Astrocyte of the spinal cord (primary cell): ENCODE measurements at regions not wholly inside any gene's neighbourhood (a gene's known extent, or its start where the extent isn't known, plus 50 kb on each side); places are given as distances from the start of the nearest gene placed in this dataset.

Experiments used
- DNase-seq: peaks from one replicate; pipeline ENCODE4 v3.0.0; 2011; ENCODE audit warnings: low read depth, low spot score
- H3K4me3 ChIP-seq: 2 replicates; pipeline ENCODE4 v1.5.1; 2011; ENCODE audit warnings: low read depth, mild to moderate bottlenecking, low read length, moderate library complexity
- in situ Hi-C: cut with HindIII; loops from 2 replicates; pipeline ENCODE4 v1.10.0; 2017; ENCODE audit warnings: low sequenced_read_pairs
- TF ChIP-seq, protein P1 (sequence below): IDR thresholded peaks from 2 replicates; pipeline ENCODE4 v1.5.1; 2012; ENCODE audit warnings: low read depth, mild to moderate bottlenecking, low read length, inconsistent platforms

- in situ Hi-C loops, result no loop called here
Measured at GRCh38 chr13:26998292-26998691, 173.3 kb downstream of the USP12 start.

DNA sequence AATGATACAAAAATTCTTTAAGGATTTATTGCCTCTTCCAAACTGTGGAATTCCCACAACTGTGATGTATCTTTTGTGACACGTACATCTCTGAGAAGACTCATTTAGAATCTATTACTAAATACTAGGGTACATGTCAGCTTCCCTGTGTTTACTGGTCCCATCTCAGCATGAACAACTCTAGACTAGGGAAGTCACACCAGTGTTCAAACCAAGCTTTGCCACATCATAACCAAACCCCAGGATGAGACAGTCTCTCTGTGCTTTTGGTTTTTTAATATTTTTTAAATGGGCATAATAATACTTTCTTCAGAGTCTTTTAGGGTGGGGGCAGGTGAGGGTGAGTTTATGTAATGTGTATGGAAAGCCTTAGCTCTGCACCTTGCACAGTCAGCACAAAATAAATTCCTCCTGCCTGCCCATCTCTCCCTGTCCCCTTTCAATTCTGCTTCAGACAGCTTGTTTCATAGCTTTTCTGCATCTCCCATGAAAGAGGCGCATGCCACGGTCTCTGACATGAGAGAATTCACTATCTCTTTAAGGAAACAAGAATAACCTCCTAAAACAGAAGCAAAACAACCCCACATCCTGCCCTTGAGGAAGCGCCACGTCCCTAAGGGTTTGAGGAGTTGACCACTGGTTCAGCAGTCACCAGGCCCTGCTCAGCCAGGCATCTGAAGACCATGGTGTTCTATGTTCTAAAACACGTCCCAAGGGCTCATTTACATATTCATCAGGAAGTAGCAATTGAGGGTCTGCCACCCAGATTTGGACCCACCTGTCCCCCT is 174.5 kb downstream of the USP12 start:
- in situ Hi-C loops, result no loop called here
- TF ChIP-seq, protein P1, sequence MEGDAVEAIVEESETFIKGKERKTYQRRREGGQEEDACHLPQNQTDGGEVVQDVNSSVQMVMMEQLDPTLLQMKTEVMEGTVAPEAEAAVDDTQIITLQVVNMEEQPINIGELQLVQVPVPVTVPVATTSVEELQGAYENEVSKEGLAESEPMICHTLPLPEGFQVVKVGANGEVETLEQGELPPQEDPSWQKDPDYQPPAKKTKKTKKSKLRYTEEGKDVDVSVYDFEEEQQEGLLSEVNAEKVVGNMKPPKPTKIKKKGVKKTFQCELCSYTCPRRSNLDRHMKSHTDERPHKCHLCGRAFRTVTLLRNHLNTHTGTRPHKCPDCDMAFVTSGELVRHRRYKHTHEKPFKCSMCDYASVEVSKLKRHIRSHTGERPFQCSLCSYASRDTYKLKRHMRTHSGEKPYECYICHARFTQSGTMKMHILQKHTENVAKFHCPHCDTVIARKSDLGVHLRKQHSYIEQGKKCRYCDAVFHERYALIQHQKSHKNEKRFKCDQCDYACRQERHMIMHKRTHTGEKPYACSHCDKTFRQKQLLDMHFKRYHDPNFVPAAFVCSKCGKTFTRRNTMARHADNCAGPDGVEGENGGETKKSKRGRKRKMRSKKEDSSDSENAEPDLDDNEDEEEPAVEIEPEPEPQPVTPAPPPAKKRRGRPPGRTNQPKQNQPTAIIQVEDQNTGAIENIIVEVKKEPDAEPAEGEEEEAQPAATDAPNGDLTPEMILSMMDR, result no peak
- no peak for DNase-seq
- H3K4me3 ChIP-seq, result no peak overlapping the region

More at GRCh38 chr13:26998292-26998691, 173.3 kb downstream of the USP12 start:
- TF ChIP-seq, protein P1, result no peak
- DNase-seq, result no peak
- no peak overlapping the region for H3K4me3 ChIP-seq

DNA sequence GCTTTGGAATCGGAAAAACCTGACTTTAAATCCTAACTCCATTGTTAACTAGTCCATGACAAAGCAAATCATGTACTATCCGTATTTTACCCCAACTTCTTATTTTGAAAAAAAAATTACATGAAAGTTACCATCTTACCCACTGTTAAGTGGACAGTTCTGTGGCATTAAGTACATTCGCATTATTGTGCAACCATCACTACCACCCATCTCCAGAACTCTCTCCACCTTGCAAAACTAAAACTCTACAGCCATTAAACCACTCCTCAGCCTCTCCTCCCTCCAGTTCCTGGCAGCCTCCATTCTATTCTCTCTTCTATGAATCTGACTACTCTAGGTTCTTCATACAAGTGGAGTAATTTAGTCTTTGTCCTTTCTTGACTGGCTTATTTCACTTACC is 176.5 kb downstream of the USP12 start:
- DNase-seq, result no peak
- TF ChIP-seq, protein P1, result no peak
- in situ Hi-C loops, result no loop called here
- no peak overlapping the region for H3K4me3 ChIP-seq

GRCh38 chr13:26993780-26994179 is 177.8 kb downstream of the USP12 start:
- H3K4me3 ChIP-seq, result no peak overlapping the region
- in situ Hi-C loops, result no loop called here
- DNase-seq, result no peak
- TF ChIP-seq, protein P1, result no peak

GRCh38 chr13:26992951-26993719 is 178.5 kb downstream of the USP12 start:
- TF ChIP-seq, protein P1, result no peak
- H3K4me3 ChIP-seq, result no peak overlapping the region
- in situ Hi-C loops, result no loop called here
- DNase-seq, result no peak

- in situ Hi-C loops, result no loop called here
- no peak for DNase-seq
- H3K4me3 ChIP-seq, result no peak overlapping the region
- TF ChIP-seq, protein P1, result no peak
Measured at GRCh38 chr13:26991508-26992181, 180.0 kb downstream of the USP12 start.
